GM10266 (cell line): ENCODE measurements at regions not wholly inside any gene's neighbourhood (a gene's known extent, or its start where the extent isn't known, plus 50 kb on each side); places are given as distances from the start of the nearest gene placed in this dataset.

ENCODE experiments used
- DNase-seq: peaks from one replicate; pipeline ENCODE4 v3.0.0; 2012; ENCODE audit errors: extremely low spot score
- CTCF ChIP-seq: IDR thresholded peaks from 2 replicates; pipeline ENCODE4 v1.5.1; 2012; ENCODE audit warnings: mild to moderate bottlenecking, low read depth; ENCODE audit not compliant: control insufficient read depth, insufficient read depth; ENCODE audit errors: missing control alignments

- no peak for DNase-seq
- no peak for TF ChIP-seq CTCF
These were observed 527.6 kb downstream of the LMO7 start for GRCh38 chr13:76163761-76164160.

GRCh38 chr13:76160961-76161925 is 525.1 kb downstream of the LMO7 start:
- TF ChIP-seq CTCF = no peak
- DNase-seq = no peak

GRCh38 chr13:76160506-76160905 is 524.4 kb downstream of the LMO7 start:
- DNase-seq = no peak
- TF ChIP-seq CTCF = no peak

- no peak for DNase-seq
- TF ChIP-seq CTCF = no peak
These were observed 521.8 kb downstream of the LMO7 start for GRCh38 chr13:76157926-76158325.

- no peak for DNase-seq
- TF ChIP-seq CTCF = no peak
These were observed 517.1 kb downstream of the LMO7 start for GRCh38 chr13:76153239-76153638.

- TF ChIP-seq CTCF = no peak
- DNase-seq = no peak
These were observed 512.8 kb downstream of the LMO7 start for GRCh38 chr13:76148926-76149325.

GRCh38 chr13:76148374-76148773 is 512.2 kb downstream of the LMO7 start:
- TF ChIP-seq CTCF = no peak
- DNase-seq = no peak
